NCI-H187 treated with DMSO at 0.1 percent for 48 hours (cell line): ENCODE measurements at regions not wholly inside any gene's neighbourhood (a gene's known extent, or its start where the extent isn't known, plus 50 kb on each side); places are given as distances from the start of the nearest gene placed in this dataset.

Experiments
- DNase-seq: peaks from one replicate; lab custom pipeline; 2025; lab: John Stamatoyannopoulos, UW

- DNase-seq = no peak
Observed at GRCh38 chr15:35596285-35596684, 50.3 kb upstream of the DPH6 start.

GRCh38 chr15:35602836-35603235 is 56.9 kb upstream of the DPH6 start:
- no peak for DNase-seq

DNA sequence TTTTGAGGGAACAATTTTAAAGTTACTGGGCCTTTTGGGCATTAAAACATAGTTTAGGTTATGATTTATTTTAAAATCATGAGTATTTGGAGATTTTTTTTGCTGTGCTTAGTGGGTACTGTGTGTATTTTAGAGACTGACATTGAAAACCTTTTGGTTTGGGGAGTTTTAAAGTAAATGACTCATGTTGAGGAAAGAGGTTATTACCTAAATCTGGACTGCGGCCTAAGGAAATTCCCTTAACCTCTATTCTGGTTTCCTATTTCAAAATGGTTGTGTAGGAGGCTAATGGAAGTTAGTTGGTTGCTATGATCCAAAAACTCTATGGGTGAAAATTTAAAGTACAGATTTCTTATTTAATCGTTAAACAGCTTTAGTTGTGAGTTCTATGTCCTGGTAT is 57.3 kb upstream of the DPH6 start:
- DNase-seq = no peak

DNA sequence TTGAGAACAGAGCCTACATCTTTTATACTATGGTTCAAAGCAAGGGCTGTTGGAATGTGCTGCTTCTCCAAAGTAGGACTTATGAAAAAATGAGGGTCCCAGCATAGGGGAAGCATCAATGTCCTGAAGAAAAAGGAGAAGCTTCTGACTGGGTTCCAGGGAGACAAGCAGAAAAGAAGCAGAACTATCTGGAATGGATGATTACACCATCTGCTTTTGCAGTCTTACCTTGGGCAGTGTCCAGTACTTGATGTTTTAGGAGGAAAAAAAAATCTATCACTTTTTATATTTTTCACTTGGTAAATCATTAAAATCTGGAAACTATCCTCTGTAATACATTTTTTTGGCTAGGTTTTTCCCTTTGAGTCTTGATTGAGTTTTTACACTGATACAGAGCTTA is 57.9 kb upstream of the DPH6 start:
- DNase-seq = no peak

DNA sequence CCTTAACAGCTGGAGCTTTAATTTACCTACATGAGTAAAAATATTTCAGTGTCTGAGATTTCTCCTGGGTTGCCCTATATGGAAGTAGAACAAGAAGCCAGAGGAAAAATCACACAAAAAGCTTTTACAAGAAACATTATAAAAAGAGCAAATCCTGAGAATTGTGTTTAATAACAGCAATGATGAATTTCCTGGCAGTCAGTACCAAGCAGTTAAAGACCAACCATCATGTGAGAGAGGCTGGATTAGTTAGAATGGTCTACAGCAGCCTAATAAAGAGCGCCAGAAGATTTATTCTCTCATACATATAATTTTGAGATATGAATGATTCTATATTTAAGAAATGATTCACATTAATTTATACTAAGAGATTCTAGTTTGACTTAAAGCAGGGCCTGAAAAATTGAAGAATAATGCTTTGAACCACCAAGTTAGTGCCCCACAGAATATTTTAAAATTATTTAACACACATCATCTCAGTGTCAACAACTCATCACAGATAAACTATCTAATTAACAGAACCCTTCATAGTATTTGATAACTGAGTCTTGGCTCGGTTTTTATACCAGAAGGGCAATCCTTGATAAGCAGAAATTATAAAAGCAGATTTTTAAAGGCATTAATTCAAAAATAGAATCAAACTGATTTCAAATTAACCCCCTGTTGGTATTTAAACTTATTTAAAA is 59.9 kb upstream of the DPH6 start:
- no peak for DNase-seq

DNA sequence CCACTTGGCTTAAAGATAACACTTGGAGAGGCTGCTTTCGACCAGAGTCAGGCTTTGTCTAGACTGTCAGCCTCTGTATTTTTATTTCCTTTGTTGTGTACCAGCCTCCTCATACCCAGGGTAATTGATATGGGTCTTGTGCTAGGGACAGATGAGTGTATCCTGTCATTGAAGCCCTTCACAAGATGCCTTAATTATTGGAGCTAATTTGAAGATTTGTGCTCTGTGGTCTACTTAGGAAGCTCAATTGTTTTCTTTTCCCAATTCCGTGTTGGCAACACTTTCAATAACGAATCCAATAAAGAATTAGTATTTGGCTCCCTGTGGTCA is 60.5 kb upstream of the DPH6 start:
- DNase-seq = no peak

DNA sequence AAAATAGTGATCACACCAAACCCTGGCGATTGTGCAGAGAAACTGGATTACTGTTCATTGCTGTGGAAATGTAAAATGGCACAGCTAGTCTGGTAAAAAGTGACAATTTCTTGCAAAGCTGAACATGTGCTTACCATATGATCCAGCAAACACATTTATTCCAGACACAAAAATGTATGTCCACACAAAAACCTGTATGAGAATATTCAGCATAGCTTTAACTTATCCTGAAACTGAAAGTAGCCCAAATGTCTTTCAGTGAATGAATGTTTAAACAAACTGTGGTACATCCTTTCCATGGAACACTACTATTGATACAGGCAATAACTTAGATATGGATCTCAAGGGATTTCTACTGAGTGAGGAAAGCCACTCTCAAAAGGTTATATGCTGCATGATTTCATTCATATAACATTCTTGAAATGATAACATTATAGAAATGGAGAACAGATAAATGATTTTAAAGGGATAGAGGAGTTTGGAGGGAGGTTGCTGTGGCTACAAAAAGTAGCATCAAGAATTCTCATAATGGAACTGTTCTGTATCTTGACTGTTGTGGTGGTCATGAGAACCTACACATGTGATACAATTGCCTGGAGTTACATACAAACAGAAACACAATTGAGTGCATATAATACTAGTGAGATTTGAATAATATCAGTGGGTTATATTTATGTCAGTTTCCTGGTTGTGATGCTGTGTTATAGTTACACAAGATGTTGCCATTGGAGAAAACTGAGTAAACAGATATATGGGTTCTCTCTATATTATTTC is 70.7 kb upstream of the DPH6 start:
- no peak for DNase-seq

GRCh38 chr15:35618260-35619188 is 72.6 kb upstream of the DPH6 start:
- no peak for DNase-seq

DNA sequence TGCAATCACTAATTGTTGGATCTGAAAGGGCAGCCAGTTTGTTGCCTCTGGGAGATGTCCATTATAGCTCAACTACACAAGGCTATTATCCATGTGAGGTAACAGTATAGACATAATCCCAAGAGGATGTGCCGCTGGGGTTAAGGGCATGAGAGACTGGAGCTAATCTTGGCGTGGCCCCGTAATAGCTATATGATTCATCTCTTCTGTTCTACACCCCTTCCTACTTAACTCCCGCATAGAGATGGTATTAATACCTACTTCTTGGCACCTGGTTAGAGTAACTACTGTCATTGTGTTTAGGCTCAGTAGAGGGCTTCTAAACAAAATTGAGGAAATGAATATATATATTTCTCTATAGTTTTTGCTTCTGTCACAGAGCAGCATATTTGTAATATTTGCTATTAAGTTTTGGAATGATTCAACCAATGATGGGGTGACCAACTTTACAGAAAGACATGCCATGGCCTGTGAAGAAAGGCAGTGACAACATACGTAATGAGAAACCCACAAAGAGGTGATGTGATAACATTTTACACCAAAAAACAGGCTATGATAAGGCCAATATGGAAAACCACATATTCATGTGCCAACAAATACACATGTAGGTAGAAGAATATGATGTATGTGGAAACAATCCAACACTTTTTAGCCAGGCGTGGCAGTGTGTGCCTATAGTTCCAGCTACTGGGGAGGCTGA is 76.8 kb upstream of the DPH6 start:
- no peak for DNase-seq

DNA sequence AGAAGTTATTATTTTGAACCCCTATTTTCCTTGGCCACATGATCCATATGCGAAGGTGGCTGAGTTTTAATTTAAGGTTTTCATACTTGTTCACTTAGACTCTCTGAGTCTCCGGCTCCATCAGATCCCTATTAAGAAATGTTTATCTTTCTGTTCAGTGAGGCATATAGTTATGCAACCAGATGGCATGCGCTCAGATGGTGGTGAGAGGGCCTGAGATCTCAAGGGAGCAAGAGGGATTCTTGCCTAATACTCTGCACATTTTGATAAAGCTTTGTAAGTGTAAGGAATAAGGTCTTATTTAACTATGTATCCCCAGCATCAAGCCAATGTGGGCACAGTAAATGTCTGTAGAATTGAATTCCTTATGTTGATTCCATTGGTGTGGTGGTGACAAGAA is 78.9 kb upstream of the DPH6 start:
- no peak for DNase-seq

DNA sequence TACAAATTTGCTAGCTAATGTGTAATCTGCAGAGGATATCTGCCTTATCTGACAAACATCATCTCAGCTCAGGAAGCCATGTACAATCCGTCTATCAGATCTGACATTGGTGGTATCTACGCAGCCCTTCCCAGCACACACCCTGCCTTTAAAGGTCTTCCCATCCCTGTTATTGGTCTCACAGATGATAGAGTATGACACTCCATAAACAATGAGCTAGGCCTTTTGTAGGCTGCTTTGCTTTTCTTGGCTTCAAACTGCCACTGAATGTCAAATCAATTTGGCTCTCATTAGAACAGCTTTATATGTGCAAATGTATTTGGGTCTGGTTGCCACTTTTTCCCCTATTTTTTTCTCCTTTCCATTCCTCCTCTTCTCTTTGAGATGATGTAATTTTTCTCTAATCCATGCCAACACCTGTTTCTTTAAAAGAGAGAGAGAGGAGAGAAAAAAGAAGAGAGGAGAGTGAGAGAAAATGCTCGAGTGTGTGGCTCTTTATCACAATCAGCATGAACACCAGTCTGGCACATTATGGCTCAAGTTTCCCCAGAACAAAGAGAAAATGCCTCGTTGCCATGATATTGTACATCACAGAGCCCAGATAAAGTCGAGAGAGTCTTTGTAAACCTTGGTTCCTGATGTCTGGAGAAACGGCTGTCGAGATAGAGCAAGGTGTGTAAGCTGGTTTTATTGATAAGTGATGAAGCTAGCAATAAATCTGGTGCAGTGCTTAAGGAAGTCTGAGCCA is 80.8 kb upstream of the DPH6 start:
- DNase-seq = no peak

- no peak for DNase-seq
Observed at GRCh38 chr15:35627696-35628095, 81.7 kb upstream of the DPH6 start.

DNA sequence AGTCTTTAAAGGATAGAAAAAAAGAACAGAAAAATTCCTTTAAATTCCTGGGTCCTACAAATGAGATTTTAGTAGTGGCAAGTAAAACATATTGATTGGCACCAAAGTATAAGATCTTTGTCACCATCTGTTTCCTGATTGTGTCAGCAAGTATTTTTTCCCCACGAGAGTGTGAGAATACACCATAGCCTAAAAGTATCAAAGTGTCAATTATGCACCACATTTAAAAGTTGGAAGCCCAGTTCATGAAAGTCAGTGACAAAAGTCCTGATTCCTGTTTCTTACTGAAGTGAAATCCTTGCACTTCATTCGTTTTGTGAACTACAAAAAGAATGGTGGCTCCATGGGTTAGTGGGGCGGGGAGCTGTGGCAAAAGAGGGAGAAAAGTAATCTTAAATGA is 83.8 kb upstream of the DPH6 start:
- no peak for DNase-seq

GRCh38 chr15:35630532-35630931 is 84.6 kb upstream of the DPH6 start:
- no peak for DNase-seq

- no peak for DNase-seq
Observed at GRCh38 chr15:35630985-35631384, 85.0 kb upstream of the DPH6 start.

GRCh38 chr15:35633677-35634076 is 87.7 kb upstream of the DPH6 start:
- DNase-seq = no peak

- DNase-seq = no peak
Observed at GRCh38 chr15:35646790-35647189, 100.8 kb upstream of the DPH6 start.

DNA sequence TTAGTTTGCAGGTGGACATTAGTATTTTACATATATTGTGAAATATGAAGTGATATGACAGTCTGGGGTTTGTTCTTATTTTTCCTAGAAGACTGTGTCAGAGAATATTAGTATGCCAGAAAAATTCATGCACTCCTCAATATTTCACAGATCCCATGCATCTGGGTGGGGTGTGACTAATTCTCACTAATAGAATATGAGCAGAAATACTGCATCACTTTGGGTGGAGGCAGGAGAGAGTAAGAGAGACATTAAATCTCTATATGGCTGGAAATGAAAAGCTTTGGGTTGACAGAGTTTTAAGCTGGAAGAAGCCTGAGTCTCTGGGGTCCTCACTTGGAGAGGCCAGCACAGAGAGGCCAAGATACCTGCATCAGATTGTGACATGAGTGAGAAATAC is 101.3 kb upstream of the DPH6 start:
- DNase-seq = no peak

GRCh38 chr15:35648941-35649340 is 103.0 kb upstream of the DPH6 start:
- DNase-seq = no peak

DNA sequence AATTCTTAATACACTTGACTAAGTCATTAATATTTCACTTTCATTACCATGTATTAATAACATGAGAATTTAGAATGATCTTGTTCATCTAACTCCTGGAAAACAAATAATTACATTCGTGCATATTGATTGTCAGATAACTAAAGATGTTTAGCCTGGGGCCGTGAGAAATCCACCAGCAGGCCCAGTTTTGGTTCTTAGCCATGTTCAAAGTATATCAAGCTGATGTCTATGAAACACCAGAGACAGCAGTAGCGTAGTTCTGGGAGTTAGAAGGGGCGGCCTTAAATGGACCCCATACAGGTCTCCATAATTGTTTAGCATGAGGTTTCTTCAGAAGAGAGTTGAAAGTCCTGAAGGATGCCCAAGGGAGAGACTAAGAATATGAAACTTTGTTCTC is 103.6 kb upstream of the DPH6 start:
- DNase-seq = no peak

DNA sequence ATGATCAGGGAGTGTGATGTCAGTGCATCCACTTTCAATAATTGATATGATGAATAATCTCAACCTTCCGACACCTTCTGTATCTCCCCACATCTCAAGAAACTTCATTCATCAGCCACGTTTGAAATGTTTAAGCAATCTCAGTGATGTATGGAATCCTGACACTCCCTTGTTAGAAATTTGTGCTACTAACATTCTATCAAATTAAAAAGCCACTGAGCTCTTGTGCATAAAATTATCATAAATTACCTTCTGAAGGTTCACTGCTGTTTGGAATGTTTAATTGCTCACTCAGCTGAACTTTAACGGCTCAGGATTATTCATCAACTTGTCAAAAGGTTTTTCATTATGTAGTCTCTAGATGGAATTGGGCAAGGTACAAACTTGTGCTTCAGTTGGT is 108.4 kb upstream of the DPH6 start:
- no peak for DNase-seq
